ENCODE measurements at regions not wholly inside any gene's neighbourhood (a gene's known extent, or its start where the extent isn't known, plus 50 kb on each side); places are given as distances from the start of the nearest gene placed in this dataset.

- Histone ChIP-seq H3K4me1 (no peaks in the 10 kb centered on the region), H3K27ac (no peak overlapping the region), H3K9me3 (no peaks in the 10 kb centered on the region), H3K27me3 (no peaks in the 10 kb centered on the region), H3K4me3 (no peak overlapping the region), H3K36me3 (no peaks in the 10 kb centered on the region)
- DNase-seq: no peak
- TF ChIP-seq CTCF (IDR thresholded peaks at IDR 0.05): no peak
- no peak for TF ChIP-seq POLR2A (IDR thresholded peaks at IDR 0.05)
Measured at GRCh38 chr3:14057701-14058100, 67.0 kb downstream of the CHCHD4 start.

DNA sequence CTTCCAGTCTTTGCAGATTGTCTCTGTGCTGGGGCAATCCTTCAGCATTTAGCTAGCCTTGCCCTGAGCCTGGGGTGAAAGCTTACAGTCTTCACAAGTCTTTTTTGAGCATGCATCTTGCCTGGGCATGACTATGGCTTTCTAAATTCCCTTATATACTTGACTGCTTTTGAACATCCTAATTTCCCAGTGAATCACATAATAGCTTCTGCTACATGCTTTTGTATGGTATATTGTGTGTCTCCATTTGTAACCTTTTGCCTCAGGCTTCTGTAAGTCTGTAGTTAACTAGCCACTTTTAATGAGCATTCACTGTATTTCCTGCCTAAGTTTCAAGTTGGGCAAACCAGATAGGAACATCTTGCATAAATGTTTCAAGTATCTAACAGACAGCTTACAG lies 76.8 kb downstream of the CHCHD4 start:
- TF ChIP-seq POLR2A (IDR thresholded peaks at IDR 0.05) (no peak), CTCF (IDR thresholded peaks at IDR 0.05) (no peak)
- Histone ChIP-seq H3K36me3 (no peaks in the 10 kb centered on the region), H3K4me3 (no peak overlapping the region), H3K27ac (no peak overlapping the region), H3K27me3 (no peaks in the 10 kb centered on the region), H3K4me1 (no peaks in the 10 kb centered on the region), H3K9me3 (no peaks in the 10 kb centered on the region)
- no peak for DNase-seq

DNA sequence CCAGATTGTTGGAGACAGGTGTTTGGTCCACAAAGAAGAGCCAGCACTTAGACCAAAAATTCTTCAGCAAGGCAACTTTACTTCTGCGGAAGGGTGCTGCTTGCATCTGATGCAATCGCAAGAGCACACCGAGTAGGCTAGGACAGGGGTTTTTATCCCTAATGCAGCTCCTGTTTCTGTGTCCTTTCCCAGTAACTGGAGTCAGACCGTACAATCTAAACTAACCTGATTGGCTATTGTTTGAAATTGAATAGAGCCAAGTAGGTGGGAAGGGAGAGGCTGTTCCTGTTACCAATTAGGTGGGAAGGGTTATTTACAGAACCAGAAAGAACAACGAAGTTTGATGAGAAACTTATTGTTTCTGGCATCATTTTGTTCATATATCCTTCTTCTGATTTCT lies 77.6 kb downstream of the CHCHD4 start:
- Histone ChIP-seq H3K4me3 (no peak overlapping the region), H3K4me1 (no peaks in the 10 kb centered on the region)

GRCh38 chr3:14042680-14043079 lies 82.0 kb downstream of the CHCHD4 start:
- TF ChIP-seq CTCF (IDR thresholded peaks at IDR 0.05) (no peak), POLR2A (IDR thresholded peaks at IDR 0.05) (no peak)
- Histone ChIP-seq H3K4me1 (no peaks in the 10 kb centered on the region), H3K36me3 (no peaks in the 10 kb centered on the region), H3K4me3 (no peak overlapping the region), H3K27me3 (no peaks in the 10 kb centered on the region), H3K27ac (no peak overlapping the region), H3K9me3 (no peaks in the 10 kb centered on the region)
- DNase-seq: no peak

More for the DNA sequence above, 77.6 kb downstream of the CHCHD4 start:
- TF ChIP-seq POLR2A (IDR thresholded peaks at IDR 0.05) (no peak), CTCF (IDR thresholded peaks at IDR 0.05) (no peak)
- H3K27ac ChIP-seq: no peak overlapping the region
- H3K36me3 ChIP-seq: no peaks in the 10 kb centered on the region
- DNase-seq: no peak
- H3K27me3 ChIP-seq: no peaks in the 10 kb centered on the region
- no peaks in the 10 kb centered on the region for H3K9me3 ChIP-seq

GRCh38 chr3:14039149-14039548 lies 85.5 kb downstream of the CHCHD4 start:
- H3K4me1 ChIP-seq: no peaks in the 10 kb centered on the region
- no peak for DNase-seq
- no peaks in the 10 kb centered on the region for H3K27me3 ChIP-seq
- H3K27ac ChIP-seq: no peak overlapping the region
- TF ChIP-seq POLR2A (IDR thresholded peaks at IDR 0.05) (no peak), CTCF (IDR thresholded peaks at IDR 0.05) (no peak)
- no peaks in the 10 kb centered on the region for H3K36me3 ChIP-seq
- no peak overlapping the region for H3K4me3 ChIP-seq
- H3K9me3 ChIP-seq: peaks cover 0 to 8% (median 2%) of the 10 kb centered on the region in 4 donors

- Histone ChIP-seq H3K27ac (no peak overlapping the region), H3K36me3 (no peaks in the 10 kb centered on the region), H3K4me3 (no peak overlapping the region), H3K4me1 (no peaks in the 10 kb centered on the region), H3K9me3 (peaks cover 0 to 8% (median 2%) of the 10 kb centered on the region in 4 donors), H3K27me3 (no peaks in the 10 kb centered on the region)
- no peak for DNase-seq
- no peak for TF ChIP-seq CTCF (IDR thresholded peaks at IDR 0.05)
- no peak for TF ChIP-seq POLR2A (IDR thresholded peaks at IDR 0.05)
Measured at GRCh38 chr3:14037211-14037610, 87.5 kb downstream of the CHCHD4 start.

Data from Peyer's patch (tissue), 4 donors.